ENCODE measurements at regions not wholly inside any gene's neighbourhood (a gene's known extent, or its start where the extent isn't known, plus 50 kb on each side); places are given as distances from the start of the nearest gene placed in this dataset.

- TF ChIP-seq CTCF (IDR thresholded peaks at IDR 0.05) = no peak
- no peak for TF ChIP-seq EP300 (IDR thresholded peaks at IDR 0.05)
- no peak for TF ChIP-seq POLR2A (IDR thresholded peaks at IDR 0.05)
These were observed 336.7 kb upstream of the GNPDA2 start for GRCh38 chr4:45062935-45063545.
